Kidney epithelial cell (primary cell): ENCODE measurements at regions not wholly inside any gene's neighbourhood (a gene's known extent, or its start where the extent isn't known, plus 50 kb on each side); places are given as distances from the start of the nearest gene placed in this dataset.

Experiments
- DNase-seq: peaks from one replicate; pipeline ENCODE4 v3.0.0-alpha.2; 2010; ENCODE audit warnings: low read depth
- H3K27me3 ChIP-seq: 2 replicates; pipeline ENCODE4 v1.6.0; 2011; ENCODE audit warnings: low read length; ENCODE audit not compliant: control insufficient read depth, insufficient read depth
- H3K36me3 ChIP-seq: 2 replicates; pipeline ENCODE4 v1.5.1; 2011; ENCODE audit warnings: low read length; ENCODE audit not compliant: control insufficient read depth, insufficient read depth
- H3K4me3 ChIP-seq: 2 replicates; pipeline ENCODE4 v1.5.1; 2011; ENCODE audit warnings: low read depth, mild to moderate bottlenecking, control low read depth, low read length
- TF ChIP-seq, protein P1 (sequence below): IDR thresholded peaks from 2 replicates; pipeline ENCODE4 v1.5.1; 2011; ENCODE audit warnings: mild to moderate bottlenecking, moderate library complexity, low read length, control low read depth, inconsistent platforms; ENCODE audit not compliant: insufficient read depth, poor library complexity, severe bottlenecking

DNA sequence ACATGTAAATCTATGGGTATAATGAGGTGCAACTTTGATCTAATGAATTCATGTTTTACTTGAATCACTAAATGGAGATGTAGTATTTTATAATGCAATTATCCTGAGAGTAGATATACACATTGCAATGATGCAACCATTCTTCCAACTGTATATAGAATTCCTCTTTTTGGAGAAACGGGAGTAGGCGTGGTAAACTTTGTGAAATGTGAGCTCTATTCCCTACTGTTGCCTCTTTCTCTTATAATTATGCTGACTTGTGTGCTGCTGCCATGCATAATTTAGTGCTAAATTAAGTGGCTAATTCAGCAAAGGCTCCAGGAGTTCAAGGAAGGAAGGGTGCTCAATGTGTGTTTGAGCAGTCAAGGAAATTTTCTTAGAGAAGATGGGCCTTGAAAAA lies 116.6 kb upstream of the SLC35B3 start:
- Histone ChIP-seq H3K36me3 (no peaks in the 10 kb centered on the region), H3K27me3 (no peaks in the 10 kb centered on the region), H3K4me3 (no peak overlapping the region)
- DNase-seq = no peak
- TF ChIP-seq, protein P1, sequence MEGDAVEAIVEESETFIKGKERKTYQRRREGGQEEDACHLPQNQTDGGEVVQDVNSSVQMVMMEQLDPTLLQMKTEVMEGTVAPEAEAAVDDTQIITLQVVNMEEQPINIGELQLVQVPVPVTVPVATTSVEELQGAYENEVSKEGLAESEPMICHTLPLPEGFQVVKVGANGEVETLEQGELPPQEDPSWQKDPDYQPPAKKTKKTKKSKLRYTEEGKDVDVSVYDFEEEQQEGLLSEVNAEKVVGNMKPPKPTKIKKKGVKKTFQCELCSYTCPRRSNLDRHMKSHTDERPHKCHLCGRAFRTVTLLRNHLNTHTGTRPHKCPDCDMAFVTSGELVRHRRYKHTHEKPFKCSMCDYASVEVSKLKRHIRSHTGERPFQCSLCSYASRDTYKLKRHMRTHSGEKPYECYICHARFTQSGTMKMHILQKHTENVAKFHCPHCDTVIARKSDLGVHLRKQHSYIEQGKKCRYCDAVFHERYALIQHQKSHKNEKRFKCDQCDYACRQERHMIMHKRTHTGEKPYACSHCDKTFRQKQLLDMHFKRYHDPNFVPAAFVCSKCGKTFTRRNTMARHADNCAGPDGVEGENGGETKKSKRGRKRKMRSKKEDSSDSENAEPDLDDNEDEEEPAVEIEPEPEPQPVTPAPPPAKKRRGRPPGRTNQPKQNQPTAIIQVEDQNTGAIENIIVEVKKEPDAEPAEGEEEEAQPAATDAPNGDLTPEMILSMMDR = no peak

DNA sequence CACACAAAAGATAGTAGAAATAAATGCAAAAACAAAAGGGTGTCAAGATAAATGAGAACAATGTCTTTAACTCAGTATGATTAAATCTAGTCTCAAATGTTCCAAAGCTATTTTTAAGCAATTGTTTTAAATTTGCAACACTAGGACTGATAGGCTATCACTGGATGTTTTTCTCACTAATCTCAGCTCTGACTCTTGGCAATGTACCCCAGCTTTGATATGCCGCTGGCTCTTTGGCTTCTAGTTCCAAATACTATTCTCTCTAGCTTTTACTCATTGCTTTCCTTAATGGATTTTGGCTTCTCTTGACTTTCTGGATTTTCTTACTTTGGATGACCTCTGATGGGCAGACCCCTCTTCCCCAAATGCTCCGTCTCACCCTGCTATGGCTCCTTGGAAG lies 116.0 kb upstream of the SLC35B3 start:
- no peak overlapping the region for H3K4me3 ChIP-seq
- H3K27me3 ChIP-seq = no peaks in the 10 kb centered on the region
- no peak for DNase-seq
- TF ChIP-seq, protein P1 = no peak
- H3K36me3 ChIP-seq = no peaks in the 10 kb centered on the region

DNA sequence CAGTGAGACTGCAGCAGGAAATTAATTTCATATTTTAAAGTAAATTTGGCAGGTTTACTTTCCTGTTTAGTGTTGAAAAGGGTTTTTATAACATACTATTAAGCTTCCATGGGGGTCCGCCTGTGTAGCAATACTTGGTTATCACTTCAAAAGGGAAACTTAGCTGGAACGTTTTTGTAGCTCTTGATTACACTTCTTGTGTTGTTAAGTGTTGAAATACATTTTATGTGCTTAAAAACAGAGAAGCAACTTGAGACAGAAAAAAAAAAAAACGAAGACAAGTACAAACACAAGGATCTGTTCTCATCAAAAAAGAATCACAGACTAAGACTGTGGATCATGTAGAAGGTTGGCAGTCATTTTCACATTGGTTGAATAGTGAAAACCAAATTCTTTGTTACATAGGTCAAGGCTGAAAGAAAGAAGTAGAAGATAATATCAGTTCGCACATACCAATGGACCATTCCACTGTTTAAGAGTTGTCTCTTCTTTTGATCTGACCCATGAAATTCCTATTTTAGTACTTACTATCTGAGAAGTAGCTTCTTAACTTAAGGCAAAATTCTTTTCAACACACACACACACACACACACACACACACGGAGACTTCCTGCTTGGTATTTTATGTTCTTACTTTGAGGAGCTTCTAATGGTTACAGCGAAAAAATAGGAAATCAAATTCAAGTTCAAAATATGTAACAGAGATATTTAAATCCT lies 113.9 kb upstream of the SLC35B3 start:
- Histone ChIP-seq H3K36me3 (no peaks in the 10 kb centered on the region), H3K4me3 (no peak overlapping the region), H3K27me3 (no peaks in the 10 kb centered on the region)
- TF ChIP-seq, protein P1 = no peak
- no peak for DNase-seq

DNA sequence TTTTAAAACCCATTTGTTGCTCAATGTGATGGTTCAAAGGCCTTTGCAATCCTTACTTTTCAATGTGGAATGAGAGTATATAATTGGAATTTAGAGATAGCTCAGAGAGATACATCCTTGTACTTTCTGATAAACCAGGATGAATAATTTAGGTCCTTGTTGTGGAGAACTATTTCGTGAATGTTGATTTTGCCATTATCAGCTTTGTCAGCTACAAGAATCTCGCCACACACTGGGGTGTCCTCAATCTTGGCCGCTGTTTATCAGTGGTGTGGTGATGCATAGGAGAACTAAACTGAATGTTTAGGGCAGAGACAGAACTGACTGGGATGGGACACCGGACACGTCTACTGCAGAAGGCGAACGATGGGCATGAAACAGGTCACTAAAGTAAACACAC lies 111.2 kb upstream of the SLC35B3 start:
- Histone ChIP-seq H3K36me3 (no peaks in the 10 kb centered on the region), H3K27me3 (no peaks in the 10 kb centered on the region), H3K4me3 (no peak overlapping the region)
- DNase-seq = no peak
- TF ChIP-seq, protein P1 = no peak

DNA sequence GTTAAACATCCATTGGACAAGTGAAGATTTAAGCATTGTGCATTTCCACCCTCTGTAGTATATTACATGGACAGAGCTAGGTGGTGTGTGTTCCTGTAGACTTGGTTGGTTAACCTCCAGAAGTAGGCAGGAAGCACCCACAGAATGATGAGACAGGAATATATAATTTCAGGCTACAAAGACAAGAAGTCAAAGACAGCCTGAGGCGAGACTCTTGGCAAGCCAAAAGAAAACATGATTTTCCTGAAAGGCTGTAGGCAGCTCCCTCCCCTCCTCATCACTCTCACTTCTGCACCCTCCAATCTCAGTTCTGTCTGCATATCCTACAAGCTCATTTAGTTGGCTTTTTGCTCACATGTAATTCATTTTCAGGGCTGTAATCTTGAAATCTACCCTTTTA lies 110.0 kb upstream of the SLC35B3 start:
- no peaks in the 10 kb centered on the region for H3K36me3 ChIP-seq
- no peak overlapping the region for H3K4me3 ChIP-seq
- no peaks in the 10 kb centered on the region for H3K27me3 ChIP-seq
- no peak for DNase-seq
- TF ChIP-seq, protein P1 = no peak

DNA sequence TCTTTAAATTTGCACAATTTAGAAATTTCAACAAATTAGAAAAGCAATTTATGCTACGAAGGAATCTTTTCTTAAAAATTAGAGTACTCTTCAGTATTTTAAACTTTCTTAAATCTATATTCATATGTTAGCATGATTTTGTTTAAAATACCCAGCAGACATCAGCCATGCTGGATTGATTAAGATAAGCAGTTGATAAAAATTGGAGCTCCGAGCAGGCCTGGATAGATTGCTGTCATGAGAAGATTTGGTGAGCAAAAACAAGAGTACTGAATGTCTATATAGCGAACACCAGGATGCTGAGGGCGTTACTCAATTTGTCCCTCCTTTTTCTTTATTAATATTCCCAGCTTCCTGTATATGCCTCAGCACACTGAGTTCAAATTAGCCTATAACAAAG lies 108.4 kb upstream of the SLC35B3 start:
- TF ChIP-seq, protein P1 = no peak
- Histone ChIP-seq H3K36me3 (no peaks in the 10 kb centered on the region), H3K27me3 (no peaks in the 10 kb centered on the region), H3K4me3 (no peak overlapping the region)
- DNase-seq = no peak
